ENCODE measurements at regions not wholly inside any gene's neighbourhood (a gene's known extent, or its start where the extent isn't known, plus 50 kb on each side); places are given as distances from the start of the nearest gene placed in this dataset.

- no peak for DNase-seq (ENCODE audit: low read depth, low spot score)
- Mint-ChIP-seq H3K27me3 (ENCODE audit: low read depth) (peaks cover 29% of the 10 kb centered on the region), H3K27ac (ENCODE audit: unreplicated experiment) (no peak overlapping the region), H3K4me3 (no peak overlapping the region), H3K9me3 (no peaks in the 10 kb centered on the region), H3K36me3 (ENCODE audit: low read depth) (no peaks in the 10 kb centered on the region), H3K4me1 (no peaks in the 10 kb centered on the region)
- TF ChIP-seq CTCF (conservative IDR thresholded peaks at IDR 0.05) = no peak
Measured at GRCh38 chr20:57037689-57038088, 228.8 kb downstream of the BMP7 start.

DNA sequence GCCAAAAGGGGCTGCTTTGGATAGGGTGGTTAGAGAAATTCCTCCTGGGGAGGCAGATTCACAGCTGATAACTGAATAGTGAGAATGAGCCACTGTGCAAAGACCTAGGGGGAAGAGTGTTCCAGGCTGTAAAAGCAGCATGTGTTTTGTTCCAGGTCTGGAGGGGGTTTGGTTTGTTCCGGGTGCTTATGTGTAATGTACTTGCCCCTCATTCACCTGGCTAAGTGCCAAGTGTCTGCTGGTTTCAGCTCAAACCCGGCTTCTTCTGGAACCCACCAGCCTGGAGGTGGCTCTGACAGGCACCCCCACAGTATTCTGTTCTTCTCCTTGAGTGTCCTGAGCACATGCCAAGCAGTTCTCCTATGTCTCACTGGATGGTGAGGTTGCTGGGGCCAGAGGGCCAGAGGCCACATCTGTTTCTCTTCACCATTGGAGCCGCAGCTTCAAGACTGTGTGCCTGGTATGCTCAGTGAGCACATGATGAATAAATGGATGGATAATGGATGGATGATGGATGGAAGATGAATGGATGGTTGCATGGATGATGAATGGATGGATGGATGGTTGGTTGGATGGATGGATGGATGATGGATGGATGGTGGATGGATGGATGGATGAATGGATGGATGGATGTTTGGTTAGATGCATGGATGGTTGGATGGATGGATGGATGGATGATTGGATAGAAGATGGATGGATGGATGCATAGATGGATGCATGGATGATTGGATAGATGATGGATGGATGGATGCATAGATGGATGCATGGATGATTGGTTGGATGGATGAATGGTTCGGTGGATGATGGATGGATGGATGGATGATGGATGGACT is 227.6 kb downstream of the BMP7 start:
- no peak for DNase-seq (ENCODE audit: low read depth, low spot score)
- H3K4me3 Mint-ChIP-seq = no peak overlapping the region
- H3K4me1 Mint-ChIP-seq = no peaks in the 10 kb centered on the region
- H3K36me3 Mint-ChIP-seq (ENCODE audit: low read depth) = no peaks in the 10 kb centered on the region
- no peaks in the 10 kb centered on the region for H3K9me3 Mint-ChIP-seq
- TF ChIP-seq CTCF (conservative IDR thresholded peaks at IDR 0.05) = no peak
- no peak overlapping the region for H3K27ac Mint-ChIP-seq (ENCODE audit: unreplicated experiment)
- H3K27me3 Mint-ChIP-seq (ENCODE audit: low read depth) = peaks cover 22% of the 10 kb centered on the region

DNA sequence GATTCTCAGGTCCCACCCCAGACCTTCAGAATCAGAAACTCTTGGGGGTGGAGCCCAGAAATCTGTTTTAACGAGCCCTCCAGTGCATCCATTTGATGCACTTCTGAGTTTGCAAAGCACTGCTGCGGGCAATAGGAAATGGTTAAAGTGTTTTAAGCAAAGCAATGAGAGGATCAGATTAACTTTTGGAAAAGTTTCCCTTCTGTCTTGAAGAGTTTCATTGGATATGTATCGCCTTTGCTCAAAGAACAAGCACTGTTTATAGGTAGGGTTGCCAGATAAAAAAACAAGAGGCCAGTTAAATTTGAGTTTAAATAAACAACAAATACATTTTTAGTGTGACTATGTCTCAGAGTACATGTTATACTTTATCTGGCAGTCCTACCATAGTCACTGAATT is 226.0 kb downstream of the BMP7 start:
- Mint-ChIP-seq H3K4me3 (no peak overlapping the region), H3K36me3 (ENCODE audit: low read depth) (no peaks in the 10 kb centered on the region), H3K9me3 (no peaks in the 10 kb centered on the region), H3K4me1 (no peaks in the 10 kb centered on the region), H3K27me3 (ENCODE audit: low read depth) (peaks cover 23% of the 10 kb centered on the region), H3K27ac (ENCODE audit: unreplicated experiment) (no peak overlapping the region)
- DNase-seq (ENCODE audit: low read depth, low spot score) = no peak
- no peak for TF ChIP-seq CTCF (conservative IDR thresholded peaks at IDR 0.05)

- H3K36me3 Mint-ChIP-seq (ENCODE audit: low read depth) = no peaks in the 10 kb centered on the region
- H3K4me3 Mint-ChIP-seq = no peak overlapping the region
- no peak for TF ChIP-seq CTCF (conservative IDR thresholded peaks at IDR 0.05)
- H3K27me3 Mint-ChIP-seq (ENCODE audit: low read depth) = peaks cover 20% of the 10 kb centered on the region
- no peak overlapping the region for H3K27ac Mint-ChIP-seq (ENCODE audit: unreplicated experiment)
- no peaks in the 10 kb centered on the region for H3K9me3 Mint-ChIP-seq
- DNase-seq (ENCODE audit: low read depth, low spot score) = no peak
- no peaks in the 10 kb centered on the region for H3K4me1 Mint-ChIP-seq
Measured at GRCh38 chr20:57040924-57041323, 225.5 kb downstream of the BMP7 start.

DNA sequence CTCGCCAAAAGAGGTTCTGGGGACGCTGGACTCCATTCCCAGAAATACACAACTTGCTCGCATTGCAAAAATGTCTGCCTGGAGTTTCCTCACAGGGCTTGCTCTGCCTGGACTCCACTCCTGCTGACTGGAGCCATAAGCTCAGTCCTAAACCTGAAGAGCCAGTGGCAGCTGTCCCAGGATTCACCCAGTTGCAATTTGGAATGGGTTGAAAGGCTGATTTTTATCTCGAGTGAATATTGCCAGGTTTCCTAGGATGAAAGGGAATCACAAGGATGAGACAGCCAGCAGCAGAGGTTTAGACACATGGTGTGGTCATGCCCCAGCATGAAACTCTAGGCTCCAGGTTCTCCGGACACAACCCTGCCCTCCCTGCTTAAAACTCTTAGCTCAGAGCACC is 223.3 kb downstream of the BMP7 start:
- Mint-ChIP-seq H3K27me3 (ENCODE audit: low read depth) (peaks cover 12% of the 10 kb centered on the region), H3K9me3 (no peaks in the 10 kb centered on the region), H3K36me3 (ENCODE audit: low read depth) (no peaks in the 10 kb centered on the region), H3K4me1 (peaks cover 6% of the 10 kb centered on the region), H3K27ac (ENCODE audit: unreplicated experiment) (no peak overlapping the region), H3K4me3 (no peak overlapping the region)
- TF ChIP-seq CTCF (conservative IDR thresholded peaks at IDR 0.05) = no peak
- DNase-seq (ENCODE audit: low read depth, low spot score) = no peak
